Breast epithelium (tissue), 4 donors: ENCODE measurements at regions not wholly inside any gene's neighbourhood (a gene's known extent, or its start where the extent isn't known, plus 50 kb on each side); places are given as distances from the start of the nearest gene placed in this dataset.

Source experiments
- DNase-seq, 2 donors: peaks; one replicate each; pipeline ENCODE4 v3.0.0-alpha.2; 2019; ENCODE audit warnings: low spot score in 2 of 2
- H3K27ac ChIP-seq, 2 donors: fragments of 200-600 bp; sonication (generic) in 1 of 2; one replicate each; pipeline ENCODE4 v1.5.1; 2016 to 2019; ENCODE audit warnings: mild to moderate bottlenecking in 1 of 2
- H3K27me3 ChIP-seq, 2 donors: fragments of 200-600 bp; sonication (generic) in 1 of 2; one replicate each; pipeline versions ENCODE4 v1.5.1 to v1.6.0; 2017 to 2019; ENCODE audit warnings: control low read depth in 1 of 2, mild to moderate bottlenecking in 1 of 2
- H3K36me3 ChIP-seq: fragments of 200-600 bp; one replicate; pipeline ENCODE4 v1.5.1; 2019
- H3K4me1 ChIP-seq, 2 donors: fragments of 200-600 bp; sonication (generic); one replicate each; pipeline ENCODE4 v1.5.1; 2016 to 2019; ENCODE audit warnings: control low read depth in 1 of 2
- H3K4me3 ChIP-seq, 3 donors: fragments of 200-600 bp; sonication (generic); 1 replicate in 2 of 3; 2 replicates in 1 of 3; pipeline ENCODE4 v1.5.1; 2016 to 2019; ENCODE audit warnings: mild to moderate bottlenecking in 3 of 3, moderate library complexity in 2 of 3
- H3K9me3 ChIP-seq, 2 donors: fragments of 200-600 bp; sonication (generic) in 1 of 2; one replicate each; pipeline ENCODE4 v1.5.1; 2016 to 2019; ENCODE audit warnings: control low read depth in 1 of 2
- POLR2A ChIP-seq: fragments of 450-650 bp; IDR thresholded peaks from one replicate; pipeline ENCODE4 v1.6.1; 2016; ENCODE audit warnings: antibody characterized with exemption, mild to moderate bottlenecking, moderate library complexity
- POLR2AphosphoS5 ChIP-seq, 3 donors: sonication (generic); formaldehyde crosslinking; IDR thresholded peaks; one replicate each; pipeline ENCODE4 v1.6.1; 2017; ENCODE audit warnings: antibody characterized with exemption in 3 of 3
- intact Hi-C: fragments of 100-400 bp; cut with DNase I; formaldehyde crosslinking; loops from one replicate; pipeline ENCODE4 v1.15.1; 2023; ENCODE audit warnings: low total_unique reads
- TF ChIP-seq, protein P1 (sequence below), 3 donors: fragments of 450-650 bp; IDR thresholded peaks; one replicate each; pipeline ENCODE4 v1.5.1; 2016 to 2017; ENCODE audit warnings: antibody characterized with exemption in 3 of 3, mild to moderate bottlenecking in 3 of 3, moderate library complexity in 3 of 3

DNA sequence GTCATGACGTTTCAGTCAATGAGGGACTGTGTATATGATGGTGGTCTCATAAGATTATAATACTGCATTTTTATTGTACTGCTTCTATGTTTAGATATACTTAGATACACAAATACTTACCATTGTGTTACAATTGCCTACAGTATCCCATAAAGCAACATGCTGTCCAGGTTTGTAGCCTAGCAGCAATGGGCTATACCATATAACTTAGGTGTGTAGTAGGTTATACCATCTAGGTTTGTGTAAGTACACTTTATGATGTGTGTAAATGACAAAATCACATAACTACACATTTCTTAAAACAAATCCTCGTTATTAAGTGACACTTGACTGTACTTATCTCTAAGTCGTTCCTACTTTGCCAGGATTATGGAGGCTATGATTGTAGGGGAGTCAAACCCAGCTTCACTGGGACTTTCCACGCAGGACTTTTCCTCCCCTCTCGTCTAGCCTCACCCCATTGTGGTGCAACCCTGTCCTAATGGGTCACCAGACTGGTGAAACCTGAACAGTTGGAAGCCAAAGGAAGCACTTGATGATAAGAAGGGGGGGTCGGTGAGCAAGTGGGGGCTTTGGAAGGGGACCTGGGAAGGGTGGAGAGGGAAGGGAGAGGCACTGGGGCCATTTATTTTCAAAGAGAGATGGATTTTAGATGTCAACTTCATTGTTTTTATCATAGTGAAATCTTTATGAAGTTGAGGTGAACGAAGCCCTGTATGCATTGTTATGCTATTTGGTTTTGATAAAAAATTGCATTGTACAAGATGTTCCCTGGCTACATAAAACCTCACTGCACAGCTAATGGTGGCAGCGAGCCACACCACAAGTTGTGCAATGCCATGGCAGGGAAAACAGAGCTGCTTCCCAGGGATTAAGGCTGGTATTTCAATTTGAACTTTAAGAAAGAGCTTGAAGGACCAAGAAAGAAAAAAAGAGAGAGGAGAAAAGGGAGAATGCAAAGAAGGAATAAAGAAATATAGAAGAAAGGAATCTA is 129.1 kb downstream of the EHF start:
- Histone ChIP-seq H3K27ac (peak overlapping the region; percentile 83 to 86), H3K9me3 (no peaks in the 10 kb centered on the region), H3K27me3 (no peaks in the 10 kb centered on the region), H3K36me3 (no peaks in the 10 kb centered on the region), H3K4me3 (peak overlapping the region in 1 of 3 donors; percentile 48), H3K4me1 (peaks cover 6 to 14% of the 10 kb centered on the region in 2 donors)
- TF ChIP-seq, protein P1, sequence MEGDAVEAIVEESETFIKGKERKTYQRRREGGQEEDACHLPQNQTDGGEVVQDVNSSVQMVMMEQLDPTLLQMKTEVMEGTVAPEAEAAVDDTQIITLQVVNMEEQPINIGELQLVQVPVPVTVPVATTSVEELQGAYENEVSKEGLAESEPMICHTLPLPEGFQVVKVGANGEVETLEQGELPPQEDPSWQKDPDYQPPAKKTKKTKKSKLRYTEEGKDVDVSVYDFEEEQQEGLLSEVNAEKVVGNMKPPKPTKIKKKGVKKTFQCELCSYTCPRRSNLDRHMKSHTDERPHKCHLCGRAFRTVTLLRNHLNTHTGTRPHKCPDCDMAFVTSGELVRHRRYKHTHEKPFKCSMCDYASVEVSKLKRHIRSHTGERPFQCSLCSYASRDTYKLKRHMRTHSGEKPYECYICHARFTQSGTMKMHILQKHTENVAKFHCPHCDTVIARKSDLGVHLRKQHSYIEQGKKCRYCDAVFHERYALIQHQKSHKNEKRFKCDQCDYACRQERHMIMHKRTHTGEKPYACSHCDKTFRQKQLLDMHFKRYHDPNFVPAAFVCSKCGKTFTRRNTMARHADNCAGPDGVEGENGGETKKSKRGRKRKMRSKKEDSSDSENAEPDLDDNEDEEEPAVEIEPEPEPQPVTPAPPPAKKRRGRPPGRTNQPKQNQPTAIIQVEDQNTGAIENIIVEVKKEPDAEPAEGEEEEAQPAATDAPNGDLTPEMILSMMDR (IDR thresholded peaks at IDR 0.05) = peak in 1 of 3 donors; percentile 4
- TF ChIP-seq POLR2AphosphoS5 (IDR thresholded peaks at IDR 0.05) (peak; percentile 68 to 93 (median 76)), POLR2A (no peak)
- intact Hi-C loops = no loop called here
- peak; percentile 79 to 90 for DNase-seq

DNA sequence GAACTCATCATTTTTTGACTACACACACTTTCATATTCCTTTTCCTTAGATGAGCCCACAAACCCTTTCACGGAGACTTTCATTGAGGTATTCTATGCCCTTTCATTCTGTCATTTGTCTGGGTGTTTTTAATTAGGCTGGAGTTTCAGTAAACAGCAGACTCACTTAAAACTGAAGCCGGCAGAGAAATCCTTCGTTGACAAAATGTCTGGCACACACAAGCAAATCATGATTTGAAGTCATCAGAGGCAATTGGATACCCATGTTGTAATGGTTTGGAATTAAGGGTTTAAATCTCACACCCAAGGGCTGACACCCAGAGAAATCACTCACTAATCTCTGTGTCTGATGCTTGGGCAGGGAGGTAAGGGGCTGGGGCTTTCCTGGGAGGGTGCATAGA is 127.1 kb downstream of the EHF start:
- intact Hi-C loops = no loop called here
- Histone ChIP-seq H3K36me3 (no peaks in the 10 kb centered on the region), H3K27me3 (no peaks in the 10 kb centered on the region), H3K27ac (no peak overlapping the region), H3K9me3 (no peaks in the 10 kb centered on the region), H3K4me3 (no peak overlapping the region), H3K4me1 (peaks cover 6 to 14% of the 10 kb centered on the region in 2 donors)
- TF ChIP-seq, protein P1 (IDR thresholded peaks at IDR 0.05) = no peak
- TF ChIP-seq POLR2A = no peak
- TF ChIP-seq POLR2AphosphoS5 (IDR thresholded peaks at IDR 0.05) = no peak
- DNase-seq = no peak

DNA sequence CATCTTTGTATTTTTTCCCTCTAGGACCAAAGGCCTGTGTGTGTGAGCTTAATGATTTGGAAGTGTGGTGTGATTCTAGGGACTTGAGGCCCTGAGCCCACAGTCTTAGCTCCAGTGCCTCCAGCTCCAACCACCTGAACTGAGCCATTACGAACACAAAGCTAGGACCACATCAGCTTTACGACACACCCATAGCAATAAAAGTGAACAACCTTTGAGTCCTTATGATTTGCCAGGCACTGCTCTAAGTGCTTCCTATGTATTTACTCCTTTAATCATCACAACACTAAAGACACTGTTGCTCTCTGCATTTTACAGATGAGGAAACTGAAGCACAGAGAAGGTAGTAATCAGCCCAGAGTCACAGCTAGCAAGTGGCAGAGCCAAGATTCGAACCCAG is 126.4 kb downstream of the EHF start:
- Histone ChIP-seq H3K9me3 (no peaks in the 10 kb centered on the region), H3K27ac (no peak overlapping the region), H3K27me3 (no peaks in the 10 kb centered on the region), H3K4me3 (no peak overlapping the region), H3K4me1 (peaks cover 6 to 14% of the 10 kb centered on the region in 2 donors), H3K36me3 (no peaks in the 10 kb centered on the region)
- no peak for DNase-seq
- TF ChIP-seq, protein P1 (IDR thresholded peaks at IDR 0.05) = no peak
- TF ChIP-seq POLR2AphosphoS5 (IDR thresholded peaks at IDR 0.05) (no peak), POLR2A (no peak)
- intact Hi-C loops = no loop called here

DNA sequence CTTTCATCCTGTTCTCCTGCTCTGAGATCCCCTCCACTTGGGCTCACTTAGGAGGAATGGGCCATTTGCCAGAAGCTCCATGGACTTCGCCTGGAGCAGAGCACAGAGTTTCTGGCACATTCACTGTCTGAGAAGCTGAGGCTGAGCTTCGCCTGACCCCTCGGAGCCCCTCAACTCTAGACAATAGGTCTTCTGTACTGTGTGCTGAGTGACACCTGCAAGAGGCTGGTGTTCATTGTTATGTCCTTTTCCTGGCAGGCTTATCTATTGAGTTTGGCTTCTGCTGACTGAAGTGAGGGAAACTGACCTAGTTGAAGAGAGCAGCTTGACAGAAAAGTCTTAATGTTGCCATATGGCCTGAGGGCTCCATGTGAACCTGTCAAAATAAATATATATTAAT is 124.3 kb downstream of the EHF start:
- intact Hi-C loops = no loop called here
- H3K9me3 ChIP-seq = no peaks in the 10 kb centered on the region
- TF ChIP-seq, protein P1 (IDR thresholded peaks at IDR 0.05) = no peak
- TF ChIP-seq POLR2A (no peak), POLR2AphosphoS5 (IDR thresholded peaks at IDR 0.05) (no peak)
- DNase-seq = no peak
- peak overlapping the region; percentile 20 to 40 for H3K27ac ChIP-seq
- H3K36me3 ChIP-seq = no peaks in the 10 kb centered on the region
- H3K4me3 ChIP-seq = no peak overlapping the region
- peaks cover 6 to 9% of the 10 kb centered on the region in 2 donors for H3K4me1 ChIP-seq
- no peaks in the 10 kb centered on the region for H3K27me3 ChIP-seq

DNA sequence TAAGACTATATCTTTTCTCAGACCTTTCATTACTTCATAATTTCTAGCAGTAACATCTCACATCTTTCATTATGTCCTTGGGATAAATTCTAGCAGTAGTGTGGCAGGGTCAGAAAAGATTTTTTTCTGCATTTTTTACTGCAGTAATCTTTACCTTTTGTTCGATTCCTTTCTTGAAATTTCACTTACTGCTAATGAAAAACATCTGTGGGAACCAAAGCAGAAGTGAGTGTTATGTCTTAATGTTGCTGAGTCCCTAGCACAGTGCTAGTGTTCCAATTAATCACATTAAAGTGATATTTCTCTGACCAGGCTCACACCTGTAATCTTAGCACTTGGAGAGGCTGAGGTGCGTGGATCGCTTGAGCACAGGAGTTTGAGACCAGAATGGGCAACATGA is 123.6 kb downstream of the EHF start:
- intact Hi-C loops = no loop called here

More for the DNA sequence above, 123.6 kb downstream of the EHF start:
- Histone ChIP-seq H3K27me3 (no peaks in the 10 kb centered on the region), H3K4me1 (peaks cover under 1 to 5% of the 10 kb centered on the region in 2 donors), H3K36me3 (no peaks in the 10 kb centered on the region), H3K9me3 (no peaks in the 10 kb centered on the region), H3K4me3 (no peak overlapping the region), H3K27ac (no peak overlapping the region)
- TF ChIP-seq POLR2A (no peak), POLR2AphosphoS5 (IDR thresholded peaks at IDR 0.05) (no peak)
- TF ChIP-seq, protein P1 (IDR thresholded peaks at IDR 0.05) = no peak
- DNase-seq = no peak
